Neural progenitor cell (in vitro differentiated cells): ENCODE measurements at regions not wholly inside any gene's neighbourhood (a gene's known extent, or its start where the extent isn't known, plus 50 kb on each side); places are given as distances from the start of the nearest gene placed in this dataset.

Experiments
- EZH2 ChIP-seq: fragments of 200-600 bp; sonication (generic); IDR thresholded peaks from 2 replicates; pipeline ENCODE4 v1.6.1; 2017; ENCODE audit warnings: antibody characterized with exemption, mild to moderate bottlenecking, moderate library complexity
- EZH2phosphoT487 ChIP-seq: fragments of 200-600 bp; sonication (generic); IDR thresholded peaks from 2 replicates; pipeline ENCODE4 v1.6.1; 2017; ENCODE audit warnings: antibody characterized with exemption
- TF ChIP-seq, protein P1 (sequence below): fragments of 200-600 bp; sonication (generic); IDR thresholded peaks from 2 replicates; pipeline ENCODE4 v1.5.1; 2017; ENCODE audit warnings: antibody characterized with exemption, mild to moderate bottlenecking

DNA sequence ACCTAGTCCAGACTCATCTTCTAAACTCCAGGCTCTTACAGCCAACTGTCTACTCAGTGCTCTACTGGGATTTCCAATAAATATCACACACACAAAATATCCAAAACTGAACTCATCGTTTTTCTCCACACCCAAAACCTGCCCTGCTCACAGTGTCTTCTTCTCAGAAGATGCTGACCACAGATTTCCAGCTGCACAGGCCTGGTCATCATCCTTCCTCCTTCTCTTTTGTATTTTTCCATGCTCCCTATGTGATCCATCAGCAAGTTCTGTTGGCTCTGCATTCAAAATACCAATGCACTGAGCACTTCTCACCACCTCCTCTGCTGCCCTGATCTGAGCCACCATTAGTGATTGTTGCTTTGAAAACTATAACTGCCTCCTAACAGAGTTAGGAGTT is 159.5 kb upstream of the KAZN start:
- TF ChIP-seq, protein P1, sequence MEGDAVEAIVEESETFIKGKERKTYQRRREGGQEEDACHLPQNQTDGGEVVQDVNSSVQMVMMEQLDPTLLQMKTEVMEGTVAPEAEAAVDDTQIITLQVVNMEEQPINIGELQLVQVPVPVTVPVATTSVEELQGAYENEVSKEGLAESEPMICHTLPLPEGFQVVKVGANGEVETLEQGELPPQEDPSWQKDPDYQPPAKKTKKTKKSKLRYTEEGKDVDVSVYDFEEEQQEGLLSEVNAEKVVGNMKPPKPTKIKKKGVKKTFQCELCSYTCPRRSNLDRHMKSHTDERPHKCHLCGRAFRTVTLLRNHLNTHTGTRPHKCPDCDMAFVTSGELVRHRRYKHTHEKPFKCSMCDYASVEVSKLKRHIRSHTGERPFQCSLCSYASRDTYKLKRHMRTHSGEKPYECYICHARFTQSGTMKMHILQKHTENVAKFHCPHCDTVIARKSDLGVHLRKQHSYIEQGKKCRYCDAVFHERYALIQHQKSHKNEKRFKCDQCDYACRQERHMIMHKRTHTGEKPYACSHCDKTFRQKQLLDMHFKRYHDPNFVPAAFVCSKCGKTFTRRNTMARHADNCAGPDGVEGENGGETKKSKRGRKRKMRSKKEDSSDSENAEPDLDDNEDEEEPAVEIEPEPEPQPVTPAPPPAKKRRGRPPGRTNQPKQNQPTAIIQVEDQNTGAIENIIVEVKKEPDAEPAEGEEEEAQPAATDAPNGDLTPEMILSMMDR, result no peak
- TF ChIP-seq EZH2phosphoT487 (no peak), EZH2 (no peak)
